AG09309 (cell line): ENCODE measurements at regions not wholly inside any gene's neighbourhood (a gene's known extent, or its start where the extent isn't known, plus 50 kb on each side); places are given as distances from the start of the nearest gene placed in this dataset.

Source experiments
- DNase-seq: peaks from one replicate; pipeline ENCODE4 v3.0.0-alpha.2; 2010; ENCODE audit warnings: low read depth
- H3K4me3 ChIP-seq: 2 replicates; pipeline ENCODE4 v1.5.1; 2011; ENCODE audit warnings: mild to moderate bottlenecking, low read depth, low read length, moderate library complexity; ENCODE audit not compliant: control insufficient read depth
- CTCF ChIP-seq: IDR thresholded peaks from 2 replicates; pipeline ENCODE4 v1.5.1; 2011; ENCODE audit warnings: mild to moderate bottlenecking, low read depth, low read length, inconsistent platforms; ENCODE audit not compliant: insufficient read depth, control insufficient read depth; ENCODE audit errors: missing control alignments

- no peak overlapping the region for H3K4me3 ChIP-seq
- DNase-seq: no peak
- TF ChIP-seq CTCF: no peak
Observed at GRCh38 chr5:87008751-87009560, 258.7 kb upstream of the RASA1 start.

- no peak for TF ChIP-seq CTCF
- no peak overlapping the region for H3K4me3 ChIP-seq
- DNase-seq: no peak
Observed at GRCh38 chr5:87010736-87011135, 256.9 kb upstream of the RASA1 start.

GRCh38 chr5:87015901-87016300 lies 251.8 kb upstream of the RASA1 start:
- no peak for DNase-seq
- TF ChIP-seq CTCF: no peak
- no peak overlapping the region for H3K4me3 ChIP-seq

GRCh38 chr5:87020099-87020934 lies 247.4 kb upstream of the RASA1 start:
- H3K4me3 ChIP-seq: no peak overlapping the region
- no peak for DNase-seq
- TF ChIP-seq CTCF: no peak

GRCh38 chr5:87022415-87022814 lies 245.3 kb upstream of the RASA1 start:
- TF ChIP-seq CTCF: no peak
- DNase-seq: no peak
- no peak overlapping the region for H3K4me3 ChIP-seq

GRCh38 chr5:87027570-87027969 lies 240.1 kb upstream of the RASA1 start:
- DNase-seq: no peak
- TF ChIP-seq CTCF: no peak
- no peak overlapping the region for H3K4me3 ChIP-seq
